Gastrocnemius medialis (tissue), 4 donors: ENCODE measurements at regions not wholly inside any gene's neighbourhood (a gene's known extent, or its start where the extent isn't known, plus 50 kb on each side); places are given as distances from the start of the nearest gene placed in this dataset.

Experiments
- ATAC-seq, 2 donors: fragments of 150-250 bp; one replicate each; pipeline ENCODE4 v1.9.1; 2016
- DNase-seq, 2 donors: peaks; one replicate each; pipeline ENCODE4 v3.0.0-alpha.2; 2019
- H3K27ac ChIP-seq, 4 donors: fragments of 200-600 bp; sonication (generic); 1 replicate in 1 of 4; 2 replicates in 3 of 4; pipeline ENCODE4 v1.5.1; 2016 to 2018; ENCODE audit warnings: mild to moderate bottlenecking in 2 of 4, moderate library complexity in 1 of 4
- H3K27me3 ChIP-seq, 3 donors: fragments of 200-600 bp; sonication (generic) in 2 of 3; 1 replicate in 1 of 3; 2 replicates in 2 of 3; pipeline versions ENCODE4 v1.5.1 to v1.6.0; 2016 to 2019; ENCODE audit warnings: mild to moderate bottlenecking in 1 of 3, moderate library complexity in 1 of 3
- H3K36me3 ChIP-seq, 2 donors: fragments of 200-600 bp; sonication (generic) in 1 of 2; one replicate each; pipeline ENCODE4 v1.5.1; 2017 to 2018
- H3K4me1 ChIP-seq, 2 donors: fragments of 200-600 bp; sonication (generic) in 1 of 2; one replicate each; pipeline ENCODE4 v1.5.1; 2016 to 2017; ENCODE audit warnings: mild to moderate bottlenecking in 2 of 2
- H3K4me3 ChIP-seq, 4 donors: fragments of 200-600 bp; sonication (generic) in 3 of 4; 1 replicate in 1 of 4; 2 replicates in 3 of 4; pipeline ENCODE4 v1.5.1; 2016 to 2019; ENCODE audit warnings: mild to moderate bottlenecking in 2 of 4
- H3K9me3 ChIP-seq, 3 donors: fragments of 200-600 bp; sonication (generic) in 2 of 3; 1 replicate in 1 of 3; 2 replicates in 2 of 3; pipeline ENCODE4 v1.5.1; 2016 to 2019
- CTCF ChIP-seq, 5 experiments: fragments of 450-650 bp in 3 of 5; fragments of 200-600 bp in 2 of 5; sonication (generic) in 2 of 5; IDR thresholded peaks in 4 of 5; conservative IDR thresholded peaks in 1 of 5; 1 replicate in 4 of 5; 2 replicates in 1 of 5; pipeline ENCODE4 v1.5.1; 2016 to 2019; ENCODE audit warnings: antibody characterized with exemption in 5 of 5, mild to moderate bottlenecking in 3 of 5, moderate library complexity in 3 of 5
- POLR2A ChIP-seq, 2 donors: fragments of 450-650 bp; IDR thresholded peaks; one replicate each; pipeline ENCODE4 v1.6.1; 2017; ENCODE audit warnings: antibody characterized with exemption in 2 of 2, mild to moderate bottlenecking in 2 of 2, moderate library complexity in 2 of 2
- in situ Hi-C, 4 donors: fragments of 200-750 bp; cut with MboI; loops; one replicate each; pipeline versions ENCODE4 v1.15.0 to v1.8.0; 2017; ENCODE audit warnings: low sequenced_read_pairs in 4 of 4
- intact Hi-C: fragments of 100-400 bp; cut with DNase I; formaldehyde crosslinking; loops from one replicate; pipeline ENCODE4 v1.15.1; 2023; ENCODE audit warnings: low total_unique reads

- Histone ChIP-seq H3K4me3 (no peak overlapping the region), H3K4me1 (no peaks in the 10 kb centered on the region), H3K27me3 (no peaks in the 10 kb centered on the region), H3K36me3 (no peaks in the 10 kb centered on the region), H3K27ac (no peak overlapping the region), H3K9me3 (no peaks in the 10 kb centered on the region)
- DNase-seq (no peak), ATAC-seq (no peak)
- TF ChIP-seq CTCF (IDR thresholded peaks at IDR 0.05 in 4 of 5, conservative IDR thresholded peaks at IDR 0.05 in 1 of 5) (no peak), POLR2A (IDR thresholded peaks at IDR 0.05) (no peak)
- intact Hi-C loops (no loop called here), in situ Hi-C loops (no loop called here)
Measured at GRCh38 chrX:859329-859728, 228.7 kb downstream of the SHOX start.

DNA sequence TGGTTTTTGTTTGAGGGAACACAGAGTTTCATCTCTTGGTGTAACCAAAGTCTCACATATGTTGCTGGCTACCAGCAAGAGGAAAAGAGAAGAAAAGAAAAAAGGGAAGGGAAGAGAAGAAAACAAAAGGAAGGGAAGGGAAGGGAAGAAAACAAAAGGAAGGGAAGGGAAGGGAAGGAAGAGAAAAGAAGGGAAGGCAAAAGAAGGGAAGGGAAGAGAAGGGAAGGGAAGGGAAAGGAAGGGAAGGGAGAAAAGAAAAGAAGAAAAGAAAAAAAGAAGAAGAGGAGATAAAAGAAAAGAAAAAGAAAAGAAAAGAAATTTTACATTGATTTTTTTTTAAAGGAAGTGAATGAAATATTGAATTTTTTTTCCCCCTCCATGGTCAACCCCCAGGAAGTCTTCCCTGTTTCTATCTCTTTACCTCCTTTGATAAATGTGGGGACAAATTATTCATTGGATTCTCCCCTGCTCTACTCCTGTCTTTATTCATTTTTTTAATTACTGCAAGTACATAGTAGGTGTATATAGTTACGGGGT is 228.0 kb downstream of the SHOX start:
- in situ Hi-C loops: no loop called here
- no peak for DNase-seq

GRCh38 chrX:857376-857775 is 226.8 kb downstream of the SHOX start:
- intact Hi-C loops: no loop called here
- H3K36me3 ChIP-seq: no peaks in the 10 kb centered on the region
- DNase-seq (no peak), ATAC-seq (no peak)
- in situ Hi-C loops: no loop called here
- H3K4me3 ChIP-seq: no peak overlapping the region
- H3K9me3 ChIP-seq: no peaks in the 10 kb centered on the region
- no peak overlapping the region for H3K27ac ChIP-seq
- no peaks in the 10 kb centered on the region for H3K27me3 ChIP-seq
- no peaks in the 10 kb centered on the region for H3K4me1 ChIP-seq
- TF ChIP-seq CTCF (IDR thresholded peaks at IDR 0.05 in 4 of 5, conservative IDR thresholded peaks at IDR 0.05 in 1 of 5) (no peak), POLR2A (IDR thresholded peaks at IDR 0.05) (no peak)

More for the DNA sequence above, 228.0 kb downstream of the SHOX start:
- TF ChIP-seq POLR2A (IDR thresholded peaks at IDR 0.05) (no peak), CTCF (IDR thresholded peaks at IDR 0.05 in 4 of 5, conservative IDR thresholded peaks at IDR 0.05 in 1 of 5) (no peak)
- no peak overlapping the region for H3K4me3 ChIP-seq
- H3K9me3 ChIP-seq: no peaks in the 10 kb centered on the region
- intact Hi-C loops: no loop called here
- ATAC-seq: no peak
- H3K27me3 ChIP-seq: no peaks in the 10 kb centered on the region
- H3K4me1 ChIP-seq: no peaks in the 10 kb centered on the region
- no peaks in the 10 kb centered on the region for H3K36me3 ChIP-seq
- no peak overlapping the region for H3K27ac ChIP-seq

- intact Hi-C loops: no loop called here
- H3K27me3 ChIP-seq: no peaks in the 10 kb centered on the region
- DNase-seq (no peak), ATAC-seq (no peak)
- H3K27ac ChIP-seq: no peak overlapping the region
- TF ChIP-seq POLR2A (IDR thresholded peaks at IDR 0.05) (no peak), CTCF (IDR thresholded peaks at IDR 0.05 in 4 of 5, conservative IDR thresholded peaks at IDR 0.05 in 1 of 5) (no peak)
- H3K36me3 ChIP-seq: no peaks in the 10 kb centered on the region
- H3K4me3 ChIP-seq: no peak overlapping the region
- in situ Hi-C loops: no loop called here
- H3K9me3 ChIP-seq: no peaks in the 10 kb centered on the region
- no peaks in the 10 kb centered on the region for H3K4me1 ChIP-seq
Measured at GRCh38 chrX:856566-857290, 226.1 kb downstream of the SHOX start.
